Upper lobe of right lung (tissue), 1 donor: ENCODE measurements at regions not wholly inside any gene's neighbourhood (a gene's known extent, or its start where the extent isn't known, plus 50 kb on each side); places are given as distances from the start of the nearest gene placed in this dataset.
"Not testable (repeated sequence)": the region's sequence is repeated elsewhere in the genome, so short reads cannot be mapped to it uniquely, and the experiment has no call there.

ENCODE experiments used
- ATAC-seq: fragments of 200-7000 bp; cut with Tn5 transposase; one replicate; pipeline ENCODE4 v1.9.1; 2020; ENCODE audit warnings: mild to moderate bottlenecking, moderate library complexity
- DNase-seq: peaks from one replicate; pipeline ENCODE4 v3.0.0-alpha.2; 2020
- H3K27ac ChIP-seq: fragments of 200-600 bp; one replicate; pipeline ENCODE4 v1.8.0; 2022
- H3K27me3 ChIP-seq: fragments of 200-600 bp; one replicate; pipeline ENCODE4 v1.8.0; 2022; ENCODE audit warnings: mild to moderate bottlenecking
- H3K36me3 ChIP-seq: fragments of 200-600 bp; one replicate; pipeline ENCODE4 v1.8.0; 2022
- H3K4me1 ChIP-seq: fragments of 200-600 bp; one replicate; pipeline ENCODE4 v1.8.0; 2022
- H3K4me3 ChIP-seq: fragments of 200-600 bp; one replicate; pipeline ENCODE4 v1.8.0; 2022; ENCODE audit warnings: mild to moderate bottlenecking
- H3K9me3 ChIP-seq: fragments of 200-600 bp; one replicate; pipeline ENCODE4 v1.8.0; 2022
- intact Hi-C: fragments of 100-400 bp; cut with DNase I; formaldehyde crosslinking; loops from one replicate; pipeline ENCODE4 v1.11.0; 2022
- TF ChIP-seq, protein P1 (sequence below): fragments of 200-600 bp; IDR thresholded peaks from one replicate; pipeline ENCODE4 v1.8.0; 2022; ENCODE audit warnings: antibody characterized with exemption
- donor health status: DM: no; HTN: yes; CAD: no; lungs with severe emphysema.

DNA sequence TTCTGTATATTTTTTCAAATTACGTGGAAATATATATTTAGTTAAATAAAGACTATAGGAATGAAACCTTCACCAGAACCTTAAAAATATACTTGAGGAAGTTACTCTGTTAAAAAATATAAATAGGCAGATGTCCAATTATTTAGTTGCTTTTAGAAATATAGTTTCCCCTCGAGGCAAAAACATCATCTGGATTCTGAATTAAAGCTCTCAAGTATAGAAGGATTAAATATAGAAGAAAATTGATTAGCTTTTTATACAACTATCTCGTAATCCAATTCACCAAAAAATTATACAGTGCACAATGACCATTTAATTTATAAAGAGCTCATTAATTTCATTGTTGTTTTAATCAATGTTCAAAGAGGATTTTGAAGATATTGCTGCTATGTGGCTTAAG is 601.4 kb downstream of the GABRG2 start:
- no peaks in the 10 kb centered on the region for H3K27me3 ChIP-seq
- no peak overlapping the region for H3K27ac ChIP-seq
- TF ChIP-seq, protein P1, sequence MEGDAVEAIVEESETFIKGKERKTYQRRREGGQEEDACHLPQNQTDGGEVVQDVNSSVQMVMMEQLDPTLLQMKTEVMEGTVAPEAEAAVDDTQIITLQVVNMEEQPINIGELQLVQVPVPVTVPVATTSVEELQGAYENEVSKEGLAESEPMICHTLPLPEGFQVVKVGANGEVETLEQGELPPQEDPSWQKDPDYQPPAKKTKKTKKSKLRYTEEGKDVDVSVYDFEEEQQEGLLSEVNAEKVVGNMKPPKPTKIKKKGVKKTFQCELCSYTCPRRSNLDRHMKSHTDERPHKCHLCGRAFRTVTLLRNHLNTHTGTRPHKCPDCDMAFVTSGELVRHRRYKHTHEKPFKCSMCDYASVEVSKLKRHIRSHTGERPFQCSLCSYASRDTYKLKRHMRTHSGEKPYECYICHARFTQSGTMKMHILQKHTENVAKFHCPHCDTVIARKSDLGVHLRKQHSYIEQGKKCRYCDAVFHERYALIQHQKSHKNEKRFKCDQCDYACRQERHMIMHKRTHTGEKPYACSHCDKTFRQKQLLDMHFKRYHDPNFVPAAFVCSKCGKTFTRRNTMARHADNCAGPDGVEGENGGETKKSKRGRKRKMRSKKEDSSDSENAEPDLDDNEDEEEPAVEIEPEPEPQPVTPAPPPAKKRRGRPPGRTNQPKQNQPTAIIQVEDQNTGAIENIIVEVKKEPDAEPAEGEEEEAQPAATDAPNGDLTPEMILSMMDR = no peak
- no peak overlapping the region for H3K4me3 ChIP-seq
- no peak for ATAC-seq
- no peaks in the 10 kb centered on the region for H3K9me3 ChIP-seq
- H3K36me3 ChIP-seq = no peaks in the 10 kb centered on the region
- no peak for DNase-seq
- no peaks in the 10 kb centered on the region for H3K4me1 ChIP-seq
- intact Hi-C loops = no loop called here

DNA sequence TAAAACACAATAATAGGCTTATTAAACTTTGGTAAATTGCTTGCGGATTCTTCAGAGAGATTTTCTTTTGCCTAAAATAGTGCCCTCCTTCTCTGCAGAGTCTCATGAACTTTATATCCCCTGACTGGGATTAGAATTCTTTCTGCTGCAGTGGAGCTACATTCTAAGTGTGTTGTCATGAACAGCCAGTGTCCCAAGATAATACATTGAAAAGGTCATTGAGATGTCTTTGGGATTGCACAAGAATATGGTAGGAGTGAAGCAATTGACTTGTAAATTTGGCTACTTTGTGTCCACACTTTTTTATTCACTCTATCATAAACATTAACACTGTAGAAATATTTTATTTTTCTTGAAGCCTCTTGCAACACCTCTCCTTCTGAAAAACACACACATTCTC is 604.5 kb downstream of the GABRG2 start:
- no peaks in the 10 kb centered on the region for H3K36me3 ChIP-seq
- no peak overlapping the region for H3K27ac ChIP-seq
- no peaks in the 10 kb centered on the region for H3K4me1 ChIP-seq
- H3K4me3 ChIP-seq = no peak overlapping the region
- H3K9me3 ChIP-seq = no peaks in the 10 kb centered on the region
- TF ChIP-seq, protein P1 = no peak
- no peak for ATAC-seq
- no peak for DNase-seq
- no peaks in the 10 kb centered on the region for H3K27me3 ChIP-seq
- intact Hi-C loops = no loop called here

DNA sequence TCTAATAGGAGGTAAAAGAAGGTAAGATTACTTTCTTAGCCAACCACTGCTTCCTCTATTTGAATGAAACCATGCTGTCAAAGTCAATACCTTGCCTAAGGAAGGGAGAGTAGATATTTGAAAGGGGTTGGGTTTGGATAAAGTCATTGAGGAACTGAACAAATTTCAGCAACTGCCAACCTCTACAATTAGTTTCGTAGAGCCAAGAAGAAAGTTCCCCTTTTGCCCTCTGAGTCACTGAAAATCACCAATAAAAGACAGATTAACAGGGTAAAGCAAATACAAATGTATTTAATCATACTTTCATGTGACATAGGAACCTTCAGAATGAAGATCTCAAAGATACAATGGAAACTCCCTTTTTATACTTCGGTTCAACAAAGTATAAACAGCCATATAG is 615.7 kb downstream of the GABRG2 start:
- Histone ChIP-seq H3K27ac (no peak overlapping the region), H3K27me3 (no peaks in the 10 kb centered on the region), H3K36me3 (no peaks in the 10 kb centered on the region), H3K9me3 (no peaks in the 10 kb centered on the region), H3K4me3 (no peak overlapping the region), H3K4me1 (no peaks in the 10 kb centered on the region)
- ATAC-seq = no peak
- no peak for DNase-seq
- TF ChIP-seq, protein P1 = no peak
- intact Hi-C loops = no loop called here

DNA sequence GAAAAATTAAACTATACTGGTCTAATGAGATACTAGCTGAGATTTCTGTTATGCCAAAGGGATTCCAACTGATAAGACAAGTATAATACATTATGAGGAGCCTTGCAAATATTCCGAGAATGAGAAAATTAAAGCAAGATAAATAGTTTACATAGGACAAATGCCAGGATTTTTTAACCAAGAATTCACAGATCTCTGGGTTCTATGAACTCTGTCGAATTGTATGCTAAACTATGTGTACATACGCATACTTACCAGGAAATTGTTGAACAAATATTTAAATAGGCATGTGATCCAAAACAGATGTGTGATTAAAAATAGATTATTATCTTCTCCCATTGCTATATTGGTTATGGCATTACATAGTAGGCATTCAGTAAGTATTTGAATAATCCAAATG is 616.6 kb downstream of the GABRG2 start:
- no peaks in the 10 kb centered on the region for H3K36me3 ChIP-seq
- intact Hi-C loops = no loop called here
- no peaks in the 10 kb centered on the region for H3K9me3 ChIP-seq
- TF ChIP-seq, protein P1 = no peak
- H3K4me1 ChIP-seq = no peaks in the 10 kb centered on the region
- no peak overlapping the region for H3K4me3 ChIP-seq
- H3K27me3 ChIP-seq = no peaks in the 10 kb centered on the region
- H3K27ac ChIP-seq = no peak overlapping the region
- no peak for ATAC-seq
- DNase-seq = no peak

DNA sequence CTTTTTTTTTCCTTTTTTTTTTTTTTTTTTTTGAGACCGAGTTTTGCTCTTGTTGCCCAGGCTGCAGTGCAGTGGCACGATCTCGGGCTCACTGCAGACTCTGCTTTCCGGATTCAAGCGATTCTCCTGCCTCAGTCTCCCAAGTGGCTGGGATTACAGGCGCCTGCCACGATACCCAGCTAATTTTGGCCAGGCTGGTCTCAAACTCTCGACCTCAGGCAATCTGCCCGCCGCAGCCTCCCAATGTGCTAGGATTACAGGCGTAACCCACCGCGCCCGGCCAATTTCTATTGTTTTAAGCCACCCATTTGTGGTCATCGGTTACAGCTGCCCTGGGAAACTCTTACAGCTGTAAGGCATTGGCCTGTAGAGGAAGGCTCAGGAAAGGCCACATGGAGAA is 617.7 kb downstream of the GABRG2 start:
- DNase-seq (no peak), ATAC-seq (no peak)
- no peaks in the 10 kb centered on the region for H3K27me3 ChIP-seq
- no peaks in the 10 kb centered on the region for H3K36me3 ChIP-seq
- no peak overlapping the region for H3K4me3 ChIP-seq
- H3K27ac ChIP-seq = no peak overlapping the region
- H3K9me3 ChIP-seq = no peaks in the 10 kb centered on the region
- no peaks in the 10 kb centered on the region for H3K4me1 ChIP-seq
- TF ChIP-seq, protein P1 = no peak
- intact Hi-C loops = no loop called here

DNA sequence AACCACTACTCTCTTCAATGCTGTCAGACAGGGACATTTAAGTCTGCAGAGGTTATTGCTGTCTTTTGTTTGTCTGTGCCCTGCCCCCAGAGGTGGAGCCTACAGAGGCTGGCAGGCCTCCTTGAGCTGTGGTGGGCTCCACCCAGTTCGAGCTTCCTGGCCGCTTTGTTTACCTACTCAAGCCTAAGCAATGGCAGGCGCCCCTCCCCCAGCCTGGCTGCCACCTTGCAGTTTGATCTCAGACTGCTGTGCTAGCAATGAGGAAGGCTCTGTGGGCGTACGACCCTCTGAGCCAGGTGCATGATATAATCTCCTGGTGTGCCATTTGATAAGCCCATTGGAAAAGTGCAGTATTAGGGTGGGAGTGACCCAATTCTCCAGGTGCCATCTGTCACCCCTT is 628.7 kb downstream of the GABRG2 start:
- H3K9me3 ChIP-seq, ATAC-seq, H3K36me3 ChIP-seq, H3K4me3 ChIP-seq, H3K4me1 ChIP-seq, H3K27ac ChIP-seq, DNase-seq, H3K27me3 ChIP-seq, intact Hi-C loops: not testable (repeated sequence)
